HEK293T (cell line): ENCODE measurements at regions not wholly inside any gene's neighbourhood (a gene's known extent, or its start where the extent isn't known, plus 50 kb on each side); places are given as distances from the start of the nearest gene placed in this dataset.

Source experiments
- CTCF ChIA-PET: fragments of 350-600 bp; formaldehyde crosslinking; extraction: SDS; loops from one replicate; lab custom pipeline; 2021; ENCODE audit warnings: antibody characterized with exemption, inconsistent platforms; lab: Yijun Ruan, JAX
- POLR2A ChIA-PET: fragments of 350-600 bp; formaldehyde crosslinking; extraction: SDS; loops from one replicate; lab custom pipeline; 2020; ENCODE audit warnings: antibody characterized with exemption, inconsistent platforms; lab: Yijun Ruan, JAX
- DNase-seq: peaks from one replicate; pipeline ENCODE4 v3.0.0; 2012; ENCODE audit warnings: mixed read lengths; ENCODE audit errors: extremely low spot score
- ARNT ChIP-seq: fragments of 450-650 bp; IDR thresholded peaks from 2 replicates; pipeline ENCODE4 v1.6.1; 2017; ENCODE audit warnings: mild to moderate bottlenecking
- BHLHE40 ChIP-seq: fragments of 450-650 bp; IDR thresholded peaks from 2 replicates; pipeline ENCODE4 v1.6.1; 2016; ENCODE audit warnings: mild to moderate bottlenecking, moderate library complexity, borderline replicate concordance
- CTBP1 ChIP-seq: fragments of 450-650 bp; IDR thresholded peaks from 2 replicates; pipeline ENCODE4 v1.6.1; 2016; ENCODE audit warnings: borderline replicate concordance
- ELF4 ChIP-seq: fragments of 450-650 bp; IDR thresholded peaks from 2 replicates; pipeline ENCODE4 v1.6.1; 2017; ENCODE audit warnings: antibody characterized with exemption
- FOXA1 ChIP-seq: fragments of 450-650 bp; IDR thresholded peaks from 2 replicates; pipeline ENCODE4 v1.6.1; 2016; ENCODE audit warnings: mild to moderate bottlenecking
- FOXK2 ChIP-seq: fragments of 450-650 bp; IDR thresholded peaks from 2 replicates; pipeline ENCODE4 v1.6.1; 2016; ENCODE audit warnings: mild to moderate bottlenecking
- FOXM1 ChIP-seq: fragments of 450-650 bp; IDR thresholded peaks from 2 replicates; pipeline ENCODE4 v1.6.1; 2017; ENCODE audit warnings: mild to moderate bottlenecking, borderline replicate concordance
- HDGF ChIP-seq: fragments of 450-650 bp; IDR thresholded peaks from 2 replicates; pipeline ENCODE4 v1.6.1; 2017; ENCODE audit warnings: antibody characterized with exemption, borderline replicate concordance
- L3MBTL2 ChIP-seq: fragments of 450-650 bp; conservative IDR thresholded peaks from 2 replicates; pipeline ENCODE4 v1.6.1; 2016; ENCODE audit warnings: mild to moderate bottlenecking
- LEF1 ChIP-seq: fragments of 450-650 bp; IDR thresholded peaks from 2 replicates; pipeline ENCODE4 v1.6.1; 2017; ENCODE audit warnings: mild to moderate bottlenecking, borderline replicate concordance
- NFRKB ChIP-seq: fragments of 450-650 bp; IDR thresholded peaks from 2 replicates; pipeline ENCODE4 v1.6.1; 2016; ENCODE audit warnings: mild to moderate bottlenecking, moderate library complexity
- SP1 ChIP-seq: fragments of 450-650 bp; IDR thresholded peaks from 2 replicates; pipeline ENCODE4 v1.6.1; 2017
- SUZ12 ChIP-seq: fragments of 450-650 bp; IDR thresholded peaks from 2 replicates; pipeline ENCODE4 v1.6.1; 2016; ENCODE audit warnings: mild to moderate bottlenecking
- TARDBP ChIP-seq: fragments of 450-650 bp; IDR thresholded peaks from 2 replicates; pipeline ENCODE4 v1.6.1; 2016
- ZNF384 ChIP-seq: fragments of 450-650 bp; IDR thresholded peaks from 2 replicates; pipeline ENCODE4 v1.6.1; 2016
- TF ChIP-seq, protein P1 (sequence below): fragments of 450-650 bp; IDR thresholded peaks from 2 replicates; pipeline ENCODE4 v1.6.1; 2016

DNA sequence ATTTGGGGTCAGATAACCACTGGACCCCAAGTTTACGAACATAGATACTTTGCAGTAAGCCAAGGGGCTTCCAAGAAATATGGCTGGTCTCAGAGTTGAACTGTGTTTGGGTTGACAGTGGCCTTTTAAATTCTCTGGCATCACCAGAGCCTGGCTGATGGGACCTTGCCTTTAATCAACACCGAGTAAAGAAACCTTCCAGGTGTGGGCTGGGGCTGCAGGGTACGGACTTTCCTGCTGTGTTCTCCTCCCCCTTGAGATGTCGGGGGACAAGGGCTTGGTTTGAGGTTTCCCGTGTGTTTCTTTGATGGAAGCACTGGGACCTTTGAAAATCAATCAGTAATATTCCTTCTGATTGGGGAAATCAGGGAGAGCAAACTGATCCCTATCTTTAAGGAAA is 140.1 kb downstream of the MTX3 start:
- TF ChIP-seq NFRKB (no peak), ZNF384 (no peak), FOXM1 (no peak), SUZ12 (no peak), BHLHE40 (no peak), ARNT (no peak), FOXA1 (no peak), HDGF (no peak), ELF4 (no peak), L3MBTL2 (no peak), TARDBP (no peak), FOXK2 (no peak), SP1 (no peak), CTBP1 (no peak), LEF1 (no peak)
- TF ChIP-seq, protein P1, sequence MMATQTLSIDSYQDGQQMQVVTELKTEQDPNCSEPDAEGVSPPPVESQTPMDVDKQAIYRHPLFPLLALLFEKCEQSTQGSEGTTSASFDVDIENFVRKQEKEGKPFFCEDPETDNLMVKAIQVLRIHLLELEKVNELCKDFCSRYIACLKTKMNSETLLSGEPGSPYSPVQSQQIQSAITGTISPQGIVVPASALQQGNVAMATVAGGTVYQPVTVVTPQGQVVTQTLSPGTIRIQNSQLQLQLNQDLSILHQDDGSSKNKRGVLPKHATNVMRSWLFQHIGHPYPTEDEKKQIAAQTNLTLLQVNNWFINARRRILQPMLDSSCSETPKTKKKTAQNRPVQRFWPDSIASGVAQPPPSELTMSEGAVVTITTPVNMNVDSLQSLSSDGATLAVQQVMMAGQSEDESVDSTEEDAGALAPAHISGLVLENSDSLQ = no peak
- DNase-seq = no peak
- ChIA-PET CTCF (no interaction called here), POLR2A (no interaction called here)

DNA sequence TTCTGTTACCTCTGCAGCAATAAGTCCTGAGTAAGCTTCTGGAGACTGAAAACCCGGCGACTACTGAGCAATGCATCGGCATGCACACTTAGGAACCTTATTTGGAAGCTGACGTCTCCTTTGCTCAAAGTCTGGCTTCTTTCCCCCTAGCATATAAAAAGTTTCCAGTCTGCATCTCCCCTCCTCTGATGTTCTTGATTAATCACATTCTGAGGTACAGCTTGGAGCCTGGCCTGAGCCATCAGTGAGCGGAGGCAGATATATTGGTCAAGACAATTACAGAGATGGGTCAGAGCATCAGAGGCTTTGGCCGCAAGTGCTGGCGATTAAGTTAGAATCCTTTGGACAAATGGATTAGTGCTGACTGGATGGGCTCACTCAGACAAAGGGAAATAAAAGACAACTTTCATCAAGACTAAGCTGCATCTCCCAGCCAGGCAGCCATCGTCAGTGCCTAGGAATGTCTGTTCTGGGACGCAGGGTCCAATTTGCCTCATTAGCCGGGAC is 140.7 kb downstream of the MTX3 start:
- CTCF ChIA-PET = no interaction called here
- POLR2A ChIA-PET = no interaction called here
- DNase-seq = no peak
- TF ChIP-seq TARDBP = no peak
- no peak for TF ChIP-seq ARNT
- TF ChIP-seq NFRKB = no peak
- no peak for TF ChIP-seq FOXK2
- no peak for TF ChIP-seq CTBP1

DNA sequence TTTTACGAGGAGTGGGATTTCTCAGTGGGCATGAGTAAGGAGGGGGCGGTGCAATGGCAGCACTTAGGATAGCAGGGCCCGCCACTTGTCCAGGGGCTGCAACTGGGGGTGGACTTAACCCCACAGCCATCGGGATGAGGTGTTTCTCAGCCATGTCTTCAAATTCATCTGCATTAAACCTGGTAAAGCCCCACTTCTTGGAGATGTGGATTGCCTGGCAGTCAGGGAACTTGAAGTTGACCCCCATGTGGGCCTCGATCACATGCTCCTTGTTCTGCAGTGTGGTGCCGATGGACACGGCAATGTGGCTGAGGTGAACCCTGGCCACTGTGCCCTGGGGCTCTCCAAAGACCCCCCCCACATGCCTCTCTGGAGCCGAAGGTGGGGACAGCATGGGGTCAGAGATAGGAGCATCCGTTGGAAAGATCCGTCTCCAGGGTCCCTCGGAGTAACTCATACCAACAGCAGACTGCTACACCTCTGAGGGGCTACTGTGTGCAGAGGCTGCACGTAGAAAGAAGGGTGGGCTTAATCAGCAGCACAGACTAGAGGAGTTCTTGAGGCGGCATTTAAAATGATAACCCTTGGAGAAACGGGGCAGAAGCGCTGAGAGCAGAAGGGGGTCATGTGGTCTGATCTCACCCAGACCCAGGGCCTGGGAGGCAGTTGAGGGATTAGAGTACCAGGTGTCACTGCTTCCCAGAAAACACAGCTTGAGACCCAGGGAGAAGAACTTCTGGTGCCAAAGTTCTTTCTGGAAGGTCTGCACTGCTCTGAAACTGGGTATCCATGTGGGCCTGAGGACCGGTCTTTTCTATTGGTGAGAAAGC is 141.4 kb downstream of the MTX3 start:
- ChIA-PET POLR2A (no interaction called here), CTCF (interaction anchor here (1.1 kb wide), 1 partner anchor 75 kb away, joined by 3 read pairs; no protein-coding TSS in a partner anchor)
- no peak for DNase-seq
- no peak for TF ChIP-seq FOXK2
- no peak for TF ChIP-seq ZNF384
- no peak for TF ChIP-seq HDGF
- TF ChIP-seq LEF1 = no peak
- TF ChIP-seq NFRKB = no peak
- no peak for TF ChIP-seq SP1
